ENCODE measurements at regions not wholly inside any gene's neighbourhood (a gene's known extent, or its start where the extent isn't known, plus 50 kb on each side); places are given as distances from the start of the nearest gene placed in this dataset.
A peak's percentile ranks its signal among the peaks of the same experiment; 100 is the strongest.

GRCh38 chr3:132926098-132926497, 112.1 kb upstream of the TMEM108 start (continued):
- TF ChIP-seq MXD1 (CRISPR knock-in tag; IDR thresholded peaks at IDR 0.05; ENCODE audit: borderline replicate concordance, poor library complexity, severe bottlenecking) (no peak), FOXM1 (IDR thresholded peaks at IDR 0.05; ENCODE audit: low read depth) (peak; percentile 51; the same call in 1 of the 2 replicates), FOXM1 (CRISPR knock-in tag; IDR thresholded peaks at IDR 0.05; ENCODE audit: low read depth) (no peak), TFAM (CRISPR knock-in tag; conservative IDR thresholded peaks at IDR 0.05) (no peak), ARID4B (CRISPR knock-in tag; IDR thresholded peaks at IDR 0.05) (no peak), ZNF41 (CRISPR knock-in tag; conservative IDR thresholded peaks at IDR 0.05) (no peak), CAMTA2 (CRISPR knock-in tag; conservative IDR thresholded peaks at IDR 0.05) (no peak), ZNF3 (CRISPR knock-in tag; IDR thresholded peaks at IDR 0.05) (no peak), REST (IDR thresholded peaks at IDR 0.05; ENCODE audit: borderline replicate concordance) (peak; percentile 33; the same call in 1 of the 2 replicates), REST (CRISPR knock-in tag; IDR thresholded peaks at IDR 0.05; ENCODE audit: low read depth) (no peak), USF1 (CRISPR knock-in tag; IDR thresholded peaks at IDR 0.05) (no peak), ELF4 (CRISPR knock-in tag; IDR thresholded peaks at IDR 0.05) (no peak), BDP1 (IDR thresholded peaks at IDR 0.05; ENCODE audit: insufficient read depth, insufficient read length) (no peak), ZZZ3 (IDR thresholded peaks at IDR 0.05) (no peak)
